IPS DF 4.7 (cell line): ENCODE measurements at regions not wholly inside any gene's neighbourhood (a gene's known extent, or its start where the extent isn't known, plus 50 kb on each side); places are given as distances from the start of the nearest gene placed in this dataset.
"Not testable (repeated sequence)": the region's sequence is repeated elsewhere in the genome, so short reads cannot be mapped to it uniquely, and the experiment has no call there.

Experiments used
- DNase-seq: peaks from one replicate; pipeline ENCODE4 v3.0.0-alpha.2; 2013; ENCODE audit warnings: low spot score; ENCODE audit errors: extremely low read depth

DNA sequence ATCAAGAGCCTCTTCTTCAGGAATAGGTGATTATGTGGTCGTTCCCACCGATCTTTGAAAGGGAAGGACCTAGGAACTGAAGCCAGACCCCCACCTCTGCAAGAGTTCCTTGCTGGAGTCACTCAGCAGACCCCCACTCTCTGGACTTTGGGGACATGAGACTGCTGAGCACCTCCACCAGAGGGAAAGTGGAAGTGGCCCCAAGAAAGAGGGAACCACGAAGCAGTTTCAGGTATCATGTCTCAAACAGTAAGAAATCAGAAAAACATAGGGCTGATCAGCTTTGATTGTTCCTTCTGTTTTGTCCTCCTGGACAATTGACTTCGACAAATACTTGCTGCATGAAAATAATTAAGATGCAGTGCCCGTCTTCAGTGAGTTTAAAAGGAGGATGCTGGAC is 84.2 kb upstream of the ADORA2B start:
- DNase-seq: not testable (repeated sequence)

- DNase-seq: not testable (repeated sequence)
Observed at GRCh38 chr17:15864061-15864460, 80.9 kb upstream of the ADORA2B start.

DNA sequence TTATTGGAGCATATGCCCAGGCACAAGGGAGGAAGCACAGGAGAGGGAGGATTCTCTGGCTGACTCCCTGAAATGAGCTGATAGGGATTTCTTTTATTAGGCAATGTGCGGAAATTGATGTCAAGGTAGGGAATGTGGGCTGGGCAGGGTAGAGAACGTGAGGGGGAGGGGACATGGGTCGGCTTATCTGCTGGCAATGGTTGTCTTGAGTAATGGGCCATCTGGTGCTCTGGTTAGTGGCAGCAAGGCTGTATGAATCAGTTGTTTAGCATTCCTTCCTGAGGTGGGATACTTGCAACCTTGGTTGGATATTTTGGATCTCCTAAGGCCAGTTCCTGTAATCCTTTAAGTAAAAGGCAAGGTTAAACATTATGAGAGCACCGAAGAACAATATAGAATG is 80.5 kb upstream of the ADORA2B start:
- not testable (repeated sequence) for DNase-seq

GRCh38 chr17:15866015-15866414 is 78.9 kb upstream of the ADORA2B start:
- DNase-seq: not testable (repeated sequence)

DNA sequence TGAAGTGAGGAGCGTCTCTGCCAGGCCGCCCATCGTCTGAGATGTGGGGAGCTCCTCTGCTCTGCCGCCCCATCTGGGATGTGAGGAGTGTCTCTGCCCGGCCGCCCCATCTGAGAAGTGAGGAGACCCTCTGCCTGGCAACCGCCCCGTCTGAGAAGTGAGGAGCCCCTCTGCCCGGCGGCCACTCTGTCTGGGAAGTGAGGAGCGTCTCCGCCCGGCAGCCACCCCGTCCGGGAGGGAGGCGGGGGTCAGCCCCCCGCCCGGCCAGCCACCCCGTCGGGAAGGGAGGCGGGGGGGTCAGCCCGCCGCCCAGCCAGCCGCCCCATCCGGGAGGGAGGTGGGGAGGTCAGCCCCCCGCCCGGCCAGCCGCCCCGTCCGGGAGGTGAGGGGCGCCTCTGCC is 77.6 kb upstream of the ADORA2B start:
- DNase-seq: not testable (repeated sequence)

- DNase-seq: not testable (repeated sequence)
Observed at GRCh38 chr17:15869868-15870267, 75.1 kb upstream of the ADORA2B start.

GRCh38 chr17:15872677-15873076 is 72.3 kb upstream of the ADORA2B start:
- DNase-seq: not testable (repeated sequence)

DNA sequence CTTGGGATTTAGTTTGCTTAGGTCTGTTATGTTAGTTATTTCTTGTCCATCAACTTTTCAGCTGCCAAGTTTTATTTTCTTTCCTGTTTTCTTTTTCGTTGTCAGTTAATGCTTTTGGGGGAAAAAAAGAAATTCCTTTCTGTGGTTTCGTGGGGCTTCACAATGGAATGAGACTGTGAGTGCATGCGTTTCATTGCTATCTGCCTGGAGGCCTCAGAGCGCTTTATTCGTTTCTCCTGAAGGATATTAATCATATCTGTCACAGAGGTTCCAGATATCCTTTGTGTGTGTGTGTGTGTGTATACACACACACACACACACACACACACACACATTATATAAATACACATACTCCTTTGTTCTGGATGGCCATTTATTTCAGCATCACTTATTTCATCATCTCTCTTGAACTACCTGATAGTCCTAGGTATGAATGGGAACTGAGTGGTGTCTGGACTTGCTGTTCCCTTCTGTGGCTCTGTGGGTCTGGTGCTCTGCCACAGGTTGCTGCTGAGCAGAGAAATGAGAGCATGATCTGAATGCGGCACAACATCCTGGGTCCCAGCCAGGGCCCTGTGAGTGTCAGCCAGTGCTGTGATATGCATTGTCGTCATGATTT is 66.9 kb upstream of the ADORA2B start:
- DNase-seq: not testable (repeated sequence)

DNA sequence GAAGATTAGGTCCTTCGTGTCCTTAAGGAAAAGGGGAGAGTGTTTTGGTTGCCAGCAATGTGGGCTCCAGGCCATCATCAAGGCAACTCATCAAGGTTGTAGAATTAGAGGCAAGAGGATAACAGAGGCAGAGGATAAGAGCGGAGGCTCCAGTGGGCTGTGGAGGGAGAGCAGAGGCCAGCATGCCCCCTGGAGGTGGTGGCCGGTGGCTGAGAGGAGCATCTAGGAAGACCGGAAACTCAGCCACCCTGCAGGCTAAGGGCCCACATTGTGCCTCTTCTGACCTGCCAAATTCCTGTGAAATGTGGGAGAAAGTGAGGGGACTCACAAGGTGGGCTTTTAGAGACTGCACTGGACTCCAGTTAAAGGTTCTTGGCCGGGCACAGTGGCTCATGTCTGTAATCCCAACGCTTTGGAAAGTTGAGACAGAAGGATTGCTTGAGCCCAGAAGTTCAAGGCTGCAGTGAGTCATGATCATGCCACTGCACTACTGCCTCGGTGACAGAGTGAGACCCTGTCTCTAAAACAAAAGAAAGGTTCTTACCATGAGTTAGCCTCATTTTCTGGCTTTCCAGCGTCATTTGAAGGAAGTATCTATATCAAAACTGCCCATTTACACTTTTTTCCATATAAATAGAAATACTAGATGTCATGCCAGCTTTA is 62.7 kb upstream of the ADORA2B start:
- no peak for DNase-seq

DNA sequence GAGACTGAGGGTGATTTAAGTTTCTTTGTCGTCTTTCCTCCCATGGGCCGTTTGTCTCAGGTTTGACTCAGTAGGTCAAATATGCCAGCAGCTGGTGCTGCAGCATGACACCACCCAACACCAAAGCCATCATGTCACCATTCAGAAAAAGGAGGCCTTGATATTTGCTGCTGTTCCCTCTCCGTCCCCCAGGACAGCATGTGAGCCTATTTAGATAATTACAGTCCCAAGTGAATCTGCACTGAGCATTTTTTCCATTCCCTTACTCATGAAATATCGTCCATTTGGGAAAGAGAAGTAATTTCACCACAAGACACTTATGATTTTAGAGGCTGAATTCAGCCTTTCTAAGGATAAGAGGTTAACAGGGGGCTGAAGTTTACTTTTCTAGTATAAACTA is 62.2 kb upstream of the ADORA2B start:
- no peak for DNase-seq

GRCh38 chr17:15883617-15884111 is 61.3 kb upstream of the ADORA2B start:
- no peak for DNase-seq

DNA sequence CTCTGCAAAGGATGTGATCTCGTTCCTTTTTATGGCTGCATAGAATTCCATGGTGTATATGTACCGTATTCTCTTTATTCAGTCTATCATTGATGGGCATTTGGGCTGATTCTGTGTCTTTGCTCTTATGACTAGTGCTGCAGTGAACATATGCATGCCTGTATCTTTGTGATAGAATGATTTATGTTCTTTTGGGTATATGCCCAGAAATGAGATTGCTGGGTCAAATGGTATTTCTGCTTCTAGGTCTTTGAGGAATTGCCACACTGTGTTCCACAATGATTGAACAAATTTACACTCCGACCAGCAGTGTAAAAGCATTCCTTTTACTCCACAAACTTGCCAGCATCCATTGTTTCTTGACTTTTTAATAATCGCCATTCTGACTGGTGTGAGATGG is 60.2 kb upstream of the ADORA2B start:
- DNase-seq: no peak

DNA sequence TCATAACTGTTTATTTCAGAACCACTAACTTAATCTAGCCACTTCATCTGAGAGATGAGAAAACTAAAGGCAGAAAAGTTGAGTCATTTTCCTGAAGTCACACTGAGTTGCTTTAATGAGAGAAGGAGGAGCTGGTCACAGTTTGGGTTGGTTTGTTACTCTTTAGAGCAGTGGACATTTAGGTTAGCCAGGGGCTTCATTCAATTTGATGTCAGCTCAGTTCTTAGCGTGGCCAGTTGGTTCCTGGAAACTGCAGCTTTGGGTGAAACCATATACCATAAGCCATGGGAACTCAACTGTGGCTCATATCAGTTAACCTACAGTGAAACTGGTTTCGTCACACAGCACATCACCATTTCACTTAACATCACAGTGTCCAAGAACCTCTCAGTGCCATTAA is 59.2 kb upstream of the ADORA2B start:
- no peak for DNase-seq

- no peak for DNase-seq
Observed at GRCh38 chr17:15886221-15886620, 58.7 kb upstream of the ADORA2B start.

DNA sequence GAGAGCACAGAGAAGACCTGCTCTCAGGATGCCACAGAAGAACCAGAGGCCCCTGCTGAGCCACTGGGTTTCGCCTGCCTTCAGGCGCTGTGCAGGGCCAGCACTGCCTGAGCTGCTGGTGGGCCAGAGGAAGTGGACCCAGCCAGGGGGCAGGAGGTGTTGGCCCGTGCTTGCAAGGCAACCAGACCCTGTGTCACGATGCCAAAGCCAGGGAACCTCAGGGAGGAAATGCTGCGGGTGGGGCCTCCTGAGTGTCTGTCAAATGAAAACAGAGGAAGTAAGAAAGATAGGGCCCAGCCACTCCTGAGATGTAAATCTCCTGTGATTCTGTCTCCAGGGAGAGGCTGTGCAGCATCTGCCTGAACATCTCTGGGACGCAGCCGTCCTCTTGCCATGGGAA is 58.1 kb upstream of the ADORA2B start:
- DNase-seq: no peak

DNA sequence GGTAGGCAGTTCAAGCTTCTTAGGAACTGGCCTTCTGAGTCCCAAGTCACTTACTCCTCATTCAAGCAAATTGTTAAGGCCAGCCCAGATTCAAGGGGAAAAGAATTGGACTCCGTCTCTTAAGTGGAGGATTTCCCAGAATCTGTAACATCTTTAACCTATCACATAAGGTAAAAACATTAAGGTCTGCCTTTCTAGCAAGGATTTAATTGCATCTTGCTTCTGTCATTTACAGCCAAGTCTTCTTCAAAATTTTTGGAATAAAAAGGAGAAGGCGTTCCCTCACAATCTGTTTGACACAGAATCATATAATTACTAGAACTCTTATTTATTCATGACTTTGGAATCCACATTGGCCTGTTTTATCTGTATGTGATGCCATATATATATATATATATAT is 56.5 kb upstream of the ADORA2B start:
- no peak for DNase-seq

DNA sequence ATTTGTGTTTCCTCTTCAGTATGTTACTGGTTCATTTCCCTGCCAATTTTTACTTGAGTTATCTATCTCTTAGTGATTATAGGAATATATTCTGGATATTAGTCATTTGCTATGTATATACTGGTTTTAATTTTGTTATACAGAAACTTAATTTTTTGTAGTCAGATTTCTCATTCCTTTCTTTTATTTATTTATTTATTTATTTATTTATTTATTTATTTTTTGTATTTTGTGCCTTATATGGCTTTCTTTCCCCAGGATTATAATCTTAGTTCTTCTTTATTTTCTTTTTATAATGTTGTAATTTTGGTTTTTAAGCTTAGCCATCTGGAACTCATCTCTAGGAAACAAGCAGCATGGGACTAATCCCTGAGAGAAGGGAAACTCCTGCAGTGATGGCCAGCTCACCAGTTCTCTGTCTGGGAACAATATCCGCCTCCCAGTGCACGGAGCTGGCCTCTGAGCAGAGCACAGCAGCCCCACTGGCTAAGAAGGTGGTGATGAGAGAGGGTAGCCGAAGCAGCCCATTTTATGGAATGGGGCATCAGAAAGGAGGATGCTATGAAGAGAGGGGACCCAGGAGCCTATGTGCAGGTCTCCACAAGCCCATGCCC is 54.5 kb upstream of the ADORA2B start:
- no peak for DNase-seq

GRCh38 chr17:15891318-15891717 is 53.6 kb upstream of the ADORA2B start:
- no peak for DNase-seq

DNA sequence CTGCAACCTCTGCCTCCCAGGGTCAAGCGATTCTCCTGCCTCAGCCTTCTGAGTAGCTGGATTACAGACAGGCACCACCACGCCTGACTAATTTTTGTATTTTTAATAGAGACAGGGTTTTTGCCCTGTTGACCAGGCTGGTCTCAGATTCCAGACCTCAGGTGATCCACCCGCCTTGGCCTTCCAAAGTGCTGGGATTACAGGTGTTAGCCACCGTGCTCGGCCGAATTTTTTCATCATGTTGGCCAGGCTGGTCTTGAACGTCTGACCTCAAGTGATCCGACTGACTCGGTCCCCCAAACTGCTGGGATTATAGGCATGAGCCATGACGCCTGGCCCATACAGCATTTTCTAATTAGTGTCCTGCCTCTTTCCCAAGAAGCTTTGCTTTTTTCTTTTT is 52.7 kb upstream of the ADORA2B start:
- DNase-seq: no peak

DNA sequence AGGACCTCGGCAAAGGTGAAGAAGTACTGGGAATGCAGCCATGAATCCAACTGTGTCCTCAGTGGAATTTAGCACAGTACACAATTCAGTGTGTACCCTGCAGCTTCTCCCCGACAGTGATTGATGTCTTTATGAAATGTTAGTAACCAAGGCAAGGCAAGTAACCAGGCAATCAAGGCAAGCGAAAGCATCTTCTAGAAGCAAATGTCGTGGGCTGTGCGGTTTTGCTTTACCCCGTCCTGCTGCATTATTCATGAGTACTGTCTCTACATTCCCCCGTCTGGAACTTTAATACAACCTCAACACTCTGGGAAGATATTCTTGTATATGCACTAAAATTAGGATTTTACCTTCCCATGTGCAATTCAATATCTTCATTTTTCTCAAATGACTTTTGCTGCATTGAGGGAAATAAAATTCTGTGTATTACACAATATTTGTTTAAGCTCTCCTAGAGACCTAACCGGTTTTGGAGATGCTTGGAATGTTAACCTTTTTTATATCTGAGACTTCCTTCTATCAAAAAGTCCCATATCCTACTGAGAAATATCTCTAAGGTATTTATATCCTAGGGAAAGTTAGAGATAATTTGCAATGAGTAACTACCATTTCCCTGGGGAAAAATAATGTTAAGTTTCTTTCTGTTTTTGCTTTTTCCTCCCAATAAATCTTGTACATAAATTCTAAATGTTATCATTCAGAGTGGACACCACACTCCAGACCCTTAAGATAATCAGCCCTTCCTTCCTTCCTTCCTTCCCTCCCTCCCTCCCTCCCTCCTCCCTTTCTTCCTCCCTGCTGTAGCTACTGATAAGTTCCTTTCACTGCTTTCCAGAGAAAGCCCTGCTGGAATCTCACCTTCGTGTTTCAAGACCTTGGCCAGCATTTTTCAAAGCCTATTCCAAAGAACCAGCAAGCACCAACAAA is 51.9 kb upstream of the ADORA2B start:
- DNase-seq: no peak

- no peak for DNase-seq
Observed at GRCh38 chr17:15893658-15894024, 51.3 kb upstream of the ADORA2B start.

GRCh38 chr17:15894258-15894657 is 50.7 kb upstream of the ADORA2B start:
- no peak for DNase-seq
